ENCODE measurements at regions not wholly inside any gene's neighbourhood (a gene's known extent, or its start where the extent isn't known, plus 50 kb on each side); places are given as distances from the start of the nearest gene placed in this dataset.

DNA sequence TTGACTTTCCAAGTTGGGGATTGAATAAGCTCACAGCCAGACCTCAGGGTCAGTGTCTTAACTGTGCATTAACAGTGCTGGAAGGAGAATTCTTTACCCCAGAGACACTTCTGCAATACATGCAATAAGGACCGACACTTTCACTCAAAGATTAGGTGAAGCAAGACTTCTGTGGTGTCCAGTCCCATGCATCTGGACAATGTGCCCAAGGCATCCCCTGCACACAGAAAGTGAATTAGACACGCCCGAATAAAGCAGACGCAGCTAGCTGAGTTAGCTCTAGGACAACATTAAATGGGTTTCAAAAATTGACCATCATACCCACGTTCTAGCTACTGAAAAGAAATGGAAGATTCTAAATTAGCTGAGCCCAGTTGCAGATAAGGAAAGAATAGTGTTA, 223.9 kb upstream of the NR2F2 start:
- H3K36me3 ChIP-seq (ENCODE audit: insufficient read depth, low read length): no peaks in the 10 kb centered on the region
- H3K79me2 ChIP-seq (ENCODE audit: low read length): no peaks in the 10 kb centered on the region
- no peak overlapping the region for H3K27ac ChIP-seq (ENCODE audit: low read length)

GRCh38 chr15:96107916-96108315, 222.6 kb upstream of the NR2F2 start:
- no peaks in the 10 kb centered on the region for H3K36me3 ChIP-seq (ENCODE audit: insufficient read depth, low read length)
- H3K4me2 ChIP-seq (ENCODE audit: low read depth, low read length, poor library complexity, severe bottlenecking): no peak overlapping the region
- H3K9ac ChIP-seq (ENCODE audit: low read length): no peak overlapping the region
- H3K79me2 ChIP-seq (ENCODE audit: low read length): no peaks in the 10 kb centered on the region
- H3K4me1 ChIP-seq (ENCODE audit: low read length): no peaks in the 10 kb centered on the region
- no peaks in the 10 kb centered on the region for H3K27me3 ChIP-seq (ENCODE audit: low read length)
- no peak overlapping the region for H3K27ac ChIP-seq (ENCODE audit: low read length)
- no peaks in the 10 kb centered on the region for H3K9me2 ChIP-seq (replicated peaks; ENCODE audit: insufficient read depth, low read length)
- no peak for DNase-seq
- H2AFZ ChIP-seq (ENCODE audit: low read length): no peak overlapping the region
- H3K9me3 ChIP-seq (ENCODE audit: low read length): peaks cover 28% of the 10 kb centered on the region
- no peaks in the 10 kb centered on the region for H4K20me1 ChIP-seq (ENCODE audit: insufficient read depth, low read depth, low read length)
- no peak overlapping the region for H3K4me3 ChIP-seq (ENCODE audit: low read length)

More for the DNA sequence above, 223.9 kb upstream of the NR2F2 start:
- Histone ChIP-seq H3K9ac (ENCODE audit: low read length) (no peak overlapping the region), H3K4me1 (ENCODE audit: low read length) (no peaks in the 10 kb centered on the region), H3K9me2 (replicated peaks; ENCODE audit: insufficient read depth, low read length) (no peaks in the 10 kb centered on the region), H3K4me3 (ENCODE audit: low read length) (no peak overlapping the region), H3K9me3 (ENCODE audit: low read length) (peaks cover 23% of the 10 kb centered on the region), H2AFZ (ENCODE audit: low read length) (no peak overlapping the region), H3K27me3 (ENCODE audit: low read length) (no peaks in the 10 kb centered on the region), H4K20me1 (ENCODE audit: insufficient read depth, low read depth, low read length) (no peaks in the 10 kb centered on the region), H3K4me2 (ENCODE audit: low read depth, low read length, poor library complexity, severe bottlenecking) (no peak overlapping the region)
- DNase-seq: no peak

DNA sequence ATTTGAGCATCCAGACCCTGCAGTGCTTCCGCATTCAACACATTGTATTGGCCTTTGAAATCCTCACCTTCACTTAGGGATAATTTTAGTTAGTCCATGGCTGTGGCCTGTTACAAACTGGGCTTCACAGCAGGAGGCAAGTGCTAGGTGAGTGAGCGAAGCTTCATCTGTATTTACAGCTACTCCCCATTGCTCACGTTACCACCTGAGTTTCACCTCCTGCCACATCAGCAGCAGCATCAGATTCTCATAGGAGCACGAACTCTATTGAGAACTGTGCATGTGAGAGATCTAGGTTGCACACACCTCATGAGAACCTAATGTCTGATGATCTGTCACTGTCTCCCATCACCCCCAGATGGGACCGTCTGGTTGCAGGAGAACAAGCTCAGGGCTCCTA, 222.1 kb upstream of the NR2F2 start:
- Histone ChIP-seq H3K27ac (ENCODE audit: low read length) (no peak overlapping the region), H3K9ac (ENCODE audit: low read length) (no peak overlapping the region), H3K4me1 (ENCODE audit: low read length) (no peaks in the 10 kb centered on the region), H3K9me3 (ENCODE audit: low read length) (peaks cover 28% of the 10 kb centered on the region), H3K4me3 (ENCODE audit: low read length) (no peak overlapping the region), H3K4me2 (ENCODE audit: low read depth, low read length, poor library complexity, severe bottlenecking) (no peak overlapping the region), H2AFZ (ENCODE audit: low read length) (no peak overlapping the region), H3K79me2 (ENCODE audit: low read length) (no peaks in the 10 kb centered on the region), H3K36me3 (ENCODE audit: insufficient read depth, low read length) (no peaks in the 10 kb centered on the region), H3K9me2 (replicated peaks; ENCODE audit: insufficient read depth, low read length) (no peaks in the 10 kb centered on the region), H3K27me3 (ENCODE audit: low read length) (no peaks in the 10 kb centered on the region), H4K20me1 (ENCODE audit: insufficient read depth, low read depth, low read length) (no peaks in the 10 kb centered on the region)
- no peak for DNase-seq

GRCh38 chr15:96109820-96110219, 220.7 kb upstream of the NR2F2 start:
- Histone ChIP-seq H3K4me3 (ENCODE audit: low read length) (no peak overlapping the region), H3K9ac (ENCODE audit: low read length) (no peak overlapping the region), H3K4me1 (ENCODE audit: low read length) (no peaks in the 10 kb centered on the region), H3K4me2 (ENCODE audit: low read depth, low read length, poor library complexity, severe bottlenecking) (no peak overlapping the region), H3K36me3 (ENCODE audit: insufficient read depth, low read length) (no peaks in the 10 kb centered on the region), H3K27ac (ENCODE audit: low read length) (no peak overlapping the region), H4K20me1 (ENCODE audit: insufficient read depth, low read depth, low read length) (no peaks in the 10 kb centered on the region), H3K27me3 (ENCODE audit: low read length) (no peaks in the 10 kb centered on the region), H2AFZ (ENCODE audit: low read length) (no peak overlapping the region), H3K79me2 (ENCODE audit: low read length) (no peaks in the 10 kb centered on the region), H3K9me2 (replicated peaks; ENCODE audit: insufficient read depth, low read length) (no peaks in the 10 kb centered on the region), H3K9me3 (ENCODE audit: low read length) (peaks cover 21% of the 10 kb centered on the region)
- DNase-seq: no peak

GRCh38 chr15:96112018-96112417, 218.5 kb upstream of the NR2F2 start:
- Histone ChIP-seq H3K4me3 (ENCODE audit: low read length) (no peak overlapping the region), H4K20me1 (ENCODE audit: insufficient read depth, low read depth, low read length) (no peaks in the 10 kb centered on the region), H3K4me2 (ENCODE audit: low read depth, low read length, poor library complexity, severe bottlenecking) (no peak overlapping the region), H2AFZ (ENCODE audit: low read length) (no peak overlapping the region), H3K9me3 (ENCODE audit: low read length) (peaks cover 12% of the 10 kb centered on the region), H3K9ac (ENCODE audit: low read length) (no peak overlapping the region), H3K4me1 (ENCODE audit: low read length) (no peaks in the 10 kb centered on the region), H3K9me2 (replicated peaks; ENCODE audit: insufficient read depth, low read length) (no peaks in the 10 kb centered on the region), H3K79me2 (ENCODE audit: low read length) (no peaks in the 10 kb centered on the region), H3K27ac (ENCODE audit: low read length) (no peak overlapping the region), H3K27me3 (ENCODE audit: low read length) (no peaks in the 10 kb centered on the region), H3K36me3 (ENCODE audit: insufficient read depth, low read length) (no peaks in the 10 kb centered on the region)
- DNase-seq: no peak

GRCh38 chr15:96115642-96116041, 214.9 kb upstream of the NR2F2 start:
- Histone ChIP-seq H3K4me3 (ENCODE audit: low read length) (no peak overlapping the region), H3K36me3 (ENCODE audit: insufficient read depth, low read length) (no peaks in the 10 kb centered on the region), H4K20me1 (ENCODE audit: insufficient read depth, low read depth, low read length) (no peaks in the 10 kb centered on the region), H3K27me3 (ENCODE audit: low read length) (no peaks in the 10 kb centered on the region), H3K9me2 (replicated peaks; ENCODE audit: insufficient read depth, low read length) (no peaks in the 10 kb centered on the region), H3K9ac (ENCODE audit: low read length) (no peak overlapping the region), H3K27ac (ENCODE audit: low read length) (no peak overlapping the region), H3K4me1 (ENCODE audit: low read length) (no peaks in the 10 kb centered on the region), H3K9me3 (ENCODE audit: low read length) (peaks cover 11% of the 10 kb centered on the region), H3K4me2 (ENCODE audit: low read depth, low read length, poor library complexity, severe bottlenecking) (no peak overlapping the region), H3K79me2 (ENCODE audit: low read length) (no peaks in the 10 kb centered on the region), H2AFZ (ENCODE audit: low read length) (no peak overlapping the region)
- no peak for DNase-seq

- H3K79me2 ChIP-seq (ENCODE audit: low read length): no peaks in the 10 kb centered on the region
- H3K9ac ChIP-seq (ENCODE audit: low read length): no peak overlapping the region
- H3K9me3 ChIP-seq (ENCODE audit: low read length): peaks cover 7% of the 10 kb centered on the region
- no peaks in the 10 kb centered on the region for H3K27me3 ChIP-seq (ENCODE audit: low read length)
- H3K36me3 ChIP-seq (ENCODE audit: insufficient read depth, low read length): no peaks in the 10 kb centered on the region
- H2AFZ ChIP-seq (ENCODE audit: low read length): no peak overlapping the region
- DNase-seq: no peak
- H3K4me2 ChIP-seq (ENCODE audit: low read depth, low read length, poor library complexity, severe bottlenecking): no peak overlapping the region
- H4K20me1 ChIP-seq (ENCODE audit: insufficient read depth, low read depth, low read length): no peaks in the 10 kb centered on the region
- H3K4me1 ChIP-seq (ENCODE audit: low read length): no peaks in the 10 kb centered on the region
- H3K4me3 ChIP-seq (ENCODE audit: low read length): no peak overlapping the region
- H3K27ac ChIP-seq (ENCODE audit: low read length): no peak overlapping the region
- H3K9me2 ChIP-seq (replicated peaks; ENCODE audit: insufficient read depth, low read length): no peaks in the 10 kb centered on the region
Measured at GRCh38 chr15:96117270-96117669, 213.2 kb upstream of the NR2F2 start.

- Histone ChIP-seq H3K4me2 (ENCODE audit: low read depth, low read length, poor library complexity, severe bottlenecking) (no peak overlapping the region), H3K9ac (ENCODE audit: low read length) (no peak overlapping the region), H3K27ac (ENCODE audit: low read length) (no peak overlapping the region), H3K4me3 (ENCODE audit: low read length) (no peak overlapping the region), H2AFZ (ENCODE audit: low read length) (no peak overlapping the region), H3K36me3 (ENCODE audit: insufficient read depth, low read length) (no peaks in the 10 kb centered on the region), H3K9me3 (ENCODE audit: low read length) (peaks cover 8% of the 10 kb centered on the region), H3K27me3 (ENCODE audit: low read length) (no peaks in the 10 kb centered on the region), H4K20me1 (ENCODE audit: insufficient read depth, low read depth, low read length) (no peaks in the 10 kb centered on the region), H3K4me1 (ENCODE audit: low read length) (no peaks in the 10 kb centered on the region), H3K79me2 (ENCODE audit: low read length) (no peaks in the 10 kb centered on the region), H3K9me2 (replicated peaks; ENCODE audit: insufficient read depth, low read length) (no peaks in the 10 kb centered on the region)
- DNase-seq: no peak
Measured at GRCh38 chr15:96119734-96120133, 210.8 kb upstream of the NR2F2 start.

Data from Karpas-422 (cell line).